DMS53 (cell line): ENCODE measurements at regions not wholly inside any gene's neighbourhood (a gene's known extent, or its start where the extent isn't known, plus 50 kb on each side); places are given as distances from the start of the nearest gene placed in this dataset.
"Not testable (repeated sequence)": the region's sequence is repeated elsewhere in the genome, so short reads cannot be mapped to it uniquely, and the experiment has no call there.

Experiments
- DNase-seq: peaks from one replicate; lab custom pipeline; 2025; lab: John Stamatoyannopoulos, UW

GRCh38 chr5:120345947-120346346 is 118.2 kb upstream of the PRR16 start:
- peak; percentile 45 for DNase-seq

DNA sequence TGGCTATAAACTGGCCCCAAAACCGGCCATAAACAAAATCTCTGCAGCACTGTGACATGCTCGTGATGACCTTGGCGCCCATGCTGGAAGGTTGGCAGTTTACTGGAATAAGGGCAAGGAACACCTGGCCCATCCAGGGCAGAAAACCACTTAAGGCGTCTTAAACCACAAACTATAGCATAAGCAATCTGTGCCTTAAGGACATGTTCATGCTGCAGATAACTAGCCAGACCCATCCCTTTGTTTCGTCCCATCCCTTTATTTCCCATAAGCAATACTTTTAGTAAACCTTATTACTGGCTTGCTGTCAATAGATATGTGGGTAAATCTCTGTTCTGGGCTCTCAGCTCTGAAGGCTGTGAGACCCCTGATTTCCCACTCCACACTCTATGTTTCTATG is 113.0 kb upstream of the PRR16 start:
- not testable (repeated sequence) for DNase-seq

DNA sequence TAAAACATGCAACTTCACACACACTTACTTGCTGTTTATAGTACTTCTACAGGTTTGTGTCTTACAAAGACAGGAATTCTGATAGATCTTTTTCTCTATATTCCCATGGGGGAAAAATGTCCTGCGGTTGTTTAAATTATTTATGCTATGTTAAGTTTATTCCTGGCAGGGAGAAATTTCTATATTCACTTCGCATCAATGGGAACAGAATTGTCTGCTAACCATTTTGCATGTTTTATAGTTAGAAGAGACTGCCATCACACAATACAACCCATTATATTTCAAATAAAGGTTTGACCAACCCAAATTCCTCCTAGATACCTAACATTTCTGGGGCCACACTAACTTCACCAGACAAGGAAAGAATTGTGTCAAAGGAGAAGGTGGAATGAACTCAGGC is 110.0 kb upstream of the PRR16 start:
- no peak for DNase-seq

- DNase-seq, result no peak
Observed at GRCh38 chr5:120358949-120359348, 105.2 kb upstream of the PRR16 start.

DNA sequence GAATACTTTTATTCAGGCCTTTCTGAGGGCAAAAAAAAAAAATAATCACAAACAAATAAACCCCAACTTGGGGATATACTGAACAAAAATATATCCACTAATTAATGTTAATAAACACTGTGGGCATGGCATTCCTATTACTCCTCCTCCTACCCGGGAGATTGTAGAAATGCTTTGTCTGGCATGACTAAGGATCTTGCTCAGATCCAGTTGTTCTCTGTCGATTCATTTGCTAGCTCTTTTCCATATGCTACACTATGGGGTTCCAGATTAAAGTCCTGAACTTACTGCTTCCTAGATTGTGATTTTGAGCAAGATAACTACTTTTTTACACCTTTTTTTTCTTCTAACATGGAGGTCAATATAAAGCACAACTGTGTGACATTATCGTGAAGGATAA is 102.2 kb upstream of the PRR16 start:
- no peak for DNase-seq

- DNase-seq, result no peak
Observed at GRCh38 chr5:120362426-120362825, 101.7 kb upstream of the PRR16 start.

- DNase-seq, result peak; percentile 36
Observed at GRCh38 chr5:120365656-120366446, 98.2 kb upstream of the PRR16 start.

DNA sequence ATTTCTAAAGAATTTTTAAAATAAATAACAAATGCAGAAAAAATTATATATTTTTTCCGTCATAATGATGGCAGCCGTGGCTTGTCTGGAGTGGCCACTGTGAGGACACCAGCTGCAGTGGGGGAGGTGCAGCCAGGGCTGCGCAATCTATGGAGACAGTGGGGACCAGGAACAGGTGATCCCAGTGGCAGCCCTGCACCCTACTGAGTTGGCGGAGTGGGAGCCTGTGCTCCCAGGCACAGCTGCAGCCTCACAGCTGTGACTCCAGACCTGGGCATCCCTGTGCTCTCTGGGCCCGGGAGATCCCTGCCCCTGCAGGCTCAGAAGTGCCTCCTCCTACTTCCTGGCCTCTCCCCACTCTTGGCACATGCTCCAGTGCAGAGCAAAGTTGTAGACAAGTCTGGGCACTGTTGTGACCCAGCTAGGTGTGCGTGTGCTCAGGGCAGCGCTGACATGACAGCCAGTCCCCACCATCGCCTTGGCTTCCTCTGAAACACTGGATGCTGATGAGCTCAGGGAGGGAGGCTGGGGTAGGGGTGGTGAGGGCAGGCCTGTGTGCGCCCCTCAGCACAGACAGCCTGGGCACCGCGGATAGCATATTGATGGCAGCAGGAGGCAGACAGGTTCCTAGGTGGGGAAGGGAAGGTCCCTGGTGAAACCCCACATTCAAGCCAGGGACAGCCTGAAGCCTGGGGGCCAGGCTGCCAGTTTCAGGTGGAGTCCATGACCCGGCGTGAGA is 96.0 kb upstream of the PRR16 start:
- DNase-seq, result no peak

GRCh38 chr5:120368923-120369715 is 95.0 kb upstream of the PRR16 start:
- peak; percentile 97 for DNase-seq

DNA sequence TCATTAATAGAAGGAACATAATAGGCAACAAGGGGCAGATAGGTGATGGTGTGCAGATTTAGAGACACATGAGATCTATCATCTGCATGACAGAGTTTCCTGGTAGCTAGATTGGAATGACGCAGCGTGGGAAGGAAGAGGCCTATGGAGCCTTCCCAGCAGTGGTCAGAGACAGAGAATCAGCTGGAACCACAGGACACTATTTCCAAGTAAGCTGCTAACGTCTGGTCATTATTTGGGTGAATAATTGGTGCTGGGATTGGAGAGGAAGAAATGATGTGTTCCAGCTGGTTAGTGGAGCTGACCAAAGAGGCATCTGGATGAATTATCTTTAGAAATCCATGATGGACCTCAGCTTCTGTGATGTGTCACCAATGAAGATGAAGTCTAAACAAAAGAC is 91.2 kb upstream of the PRR16 start:
- DNase-seq, result no peak

DNA sequence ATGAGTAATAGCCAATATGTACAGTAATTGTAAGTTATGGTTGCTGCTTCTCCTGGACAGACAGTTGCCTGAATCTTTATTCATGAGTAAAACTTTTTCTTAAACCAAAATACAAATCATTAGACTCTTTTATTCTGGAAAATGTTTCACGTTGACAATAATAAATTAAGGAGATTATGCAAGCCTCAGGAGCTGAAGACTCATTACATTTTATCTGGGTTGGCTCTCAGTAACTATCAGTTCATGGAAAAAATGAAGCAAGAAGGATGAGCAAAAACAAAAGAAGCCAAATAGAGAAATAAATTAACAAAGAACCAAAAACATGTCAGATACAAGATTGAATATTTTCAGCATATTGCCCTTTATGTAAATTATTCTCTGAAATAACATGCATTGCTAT is 88.9 kb upstream of the PRR16 start:
- DNase-seq, result no peak

DNA sequence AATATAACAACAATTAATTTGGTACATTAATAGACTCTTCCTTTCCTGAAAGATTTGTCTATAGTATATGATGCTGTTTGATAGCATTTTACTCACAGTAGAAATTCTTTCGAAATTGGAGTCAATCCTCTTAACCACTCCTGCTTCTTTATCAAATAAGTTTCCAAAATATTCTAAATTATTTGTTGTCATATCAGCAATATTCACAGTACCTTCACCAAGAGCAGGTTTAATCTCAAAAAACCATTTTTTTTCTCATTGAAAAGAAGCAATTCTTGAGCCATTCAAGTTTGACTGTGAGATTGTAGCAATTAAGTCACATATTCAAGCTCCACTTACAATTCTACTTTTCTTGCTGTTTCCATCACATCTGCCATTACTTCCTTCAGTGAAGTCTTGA is 83.5 kb upstream of the PRR16 start:
- no peak for DNase-seq

DNA sequence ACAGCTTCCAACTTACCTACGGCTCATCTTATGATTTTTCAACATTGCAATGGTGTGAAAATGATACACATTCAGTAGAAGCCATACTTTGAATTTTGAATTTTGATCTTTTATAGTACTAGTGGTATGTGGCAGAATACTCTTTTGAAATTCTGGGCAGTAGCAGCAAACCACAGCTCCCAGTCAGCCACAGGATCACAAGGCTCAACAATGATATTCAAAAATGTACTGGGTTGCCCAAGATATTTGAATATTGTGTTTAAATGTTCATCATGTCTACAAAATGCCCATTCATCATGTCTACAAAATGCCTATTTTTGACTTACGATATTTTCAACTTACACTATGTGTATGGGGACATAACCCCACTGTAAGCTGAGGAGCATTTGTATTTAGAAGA is 81.3 kb upstream of the PRR16 start:
- DNase-seq, result no peak

DNA sequence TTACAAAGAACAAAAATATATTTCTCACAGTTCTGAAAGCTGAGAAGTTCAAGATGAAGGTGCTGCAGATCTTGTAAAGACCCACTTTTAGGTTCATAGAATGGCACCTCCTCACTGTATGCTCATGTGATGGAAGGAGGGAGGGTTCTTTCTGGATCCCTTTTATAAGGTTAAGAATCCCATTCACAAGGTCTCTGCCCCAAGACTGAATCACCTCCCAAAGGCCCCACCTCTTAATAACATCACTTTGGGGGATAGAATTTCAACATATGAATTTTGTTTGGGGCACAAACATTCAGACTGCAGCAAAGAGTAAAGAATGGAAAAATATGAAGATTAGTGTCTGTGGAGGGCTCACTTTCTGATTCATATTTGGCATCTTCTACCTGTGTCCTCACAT is 77.1 kb upstream of the PRR16 start:
- DNase-seq, result no peak

DNA sequence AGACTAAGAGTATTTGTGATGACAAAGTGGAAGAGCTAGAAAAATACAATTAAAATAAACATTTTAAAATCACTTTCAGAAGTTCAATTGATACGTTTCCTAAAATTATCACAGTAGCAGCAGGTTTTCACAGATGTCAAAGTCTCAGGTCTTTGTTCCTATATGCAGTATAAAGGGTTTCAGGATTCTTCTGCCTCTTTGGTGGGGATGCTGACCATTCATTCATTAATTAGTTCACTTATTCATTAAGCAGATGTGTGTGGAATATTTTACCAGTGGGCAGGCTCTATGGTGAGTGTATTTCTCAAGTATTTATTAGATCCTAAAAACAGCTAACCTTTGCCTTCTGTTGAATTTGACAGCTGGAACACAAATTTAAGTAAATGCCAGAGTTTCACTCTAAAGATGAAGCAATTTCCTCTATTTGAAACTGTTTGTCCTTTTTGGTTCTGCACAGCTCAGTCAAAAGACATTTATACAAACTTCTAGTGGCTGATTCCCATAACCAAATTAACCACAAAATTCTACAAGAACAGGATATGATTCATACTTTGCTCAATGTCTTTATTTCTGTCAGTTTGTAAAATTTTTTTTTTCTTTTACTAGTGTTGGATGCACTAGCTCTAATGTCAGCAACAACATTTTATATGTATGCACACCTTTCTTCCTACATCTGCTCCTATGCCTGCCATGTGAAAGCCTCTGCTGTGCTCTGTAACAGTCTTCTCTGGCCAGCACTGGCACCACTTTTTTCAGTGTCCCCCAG is 75.9 kb upstream of the PRR16 start:
- DNase-seq, result no peak

GRCh38 chr5:120394259-120394658 is 69.8 kb upstream of the PRR16 start:
- DNase-seq, result peak; percentile 5

GRCh38 chr5:120396186-120396585 is 67.9 kb upstream of the PRR16 start:
- DNase-seq, result no peak

- no peak for DNase-seq
Observed at GRCh38 chr5:120400356-120400755, 63.7 kb upstream of the PRR16 start.

DNA sequence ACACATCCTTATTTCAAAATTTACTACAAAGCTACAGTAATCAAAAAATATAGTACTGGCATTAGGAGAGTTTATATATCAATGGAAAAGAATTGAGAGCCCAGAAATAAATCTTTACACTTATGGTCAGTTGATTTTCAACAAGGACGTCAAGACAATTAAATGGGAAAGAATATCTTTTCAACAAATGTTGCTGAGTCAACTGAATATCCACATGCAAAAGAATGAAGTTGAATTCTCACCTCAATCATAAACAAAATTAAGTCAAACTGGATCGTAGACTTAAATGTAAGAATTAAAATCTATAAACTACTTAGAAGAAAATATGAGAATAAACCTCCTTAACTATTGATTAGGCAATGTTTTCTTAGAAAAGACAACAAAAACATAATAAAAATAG is 61.5 kb upstream of the PRR16 start:
- DNase-seq, result no peak

- DNase-seq, result peak; percentile 15
Observed at GRCh38 chr5:120405286-120405864, 58.7 kb upstream of the PRR16 start.

DNA sequence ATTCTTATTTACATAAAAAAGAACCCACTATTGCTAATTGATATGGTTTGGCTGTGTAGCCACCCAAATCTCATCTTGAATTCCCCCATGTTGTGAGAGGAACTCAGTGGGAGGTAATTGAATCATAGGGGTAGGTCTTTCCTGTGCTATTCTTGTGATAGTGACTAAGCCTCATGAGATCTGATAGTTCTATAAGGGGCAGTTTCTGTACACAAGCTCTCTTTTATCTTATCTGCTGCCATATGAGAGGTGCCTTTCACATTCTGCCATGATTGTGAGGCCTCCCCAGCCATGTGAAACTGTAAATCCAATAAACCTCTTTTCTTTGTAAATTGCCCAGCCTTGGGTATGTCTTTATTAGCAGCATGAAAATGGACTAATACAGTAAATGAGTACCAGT is 58.2 kb upstream of the PRR16 start:
- DNase-seq, result peak; percentile 24

DNA sequence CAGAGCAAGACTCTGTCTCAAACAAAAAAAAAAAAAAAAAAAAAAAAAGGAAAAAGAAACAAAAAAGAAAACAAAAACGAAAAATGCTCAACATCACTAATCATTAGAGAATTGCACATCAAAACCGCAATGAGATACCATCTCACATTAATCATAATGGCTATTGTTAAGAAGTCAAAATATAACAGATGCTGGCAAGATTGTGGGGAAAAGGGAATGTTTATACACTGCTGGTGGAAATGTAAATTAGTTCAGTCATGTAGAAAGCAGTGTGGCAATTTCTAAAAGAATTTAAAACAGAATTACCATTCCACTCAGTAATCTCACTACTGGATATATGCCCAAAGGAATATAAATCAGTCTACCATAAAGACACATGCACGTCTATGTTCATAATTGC is 50.4 kb upstream of the PRR16 start:
- no peak for DNase-seq
